IMR-90 (cell line): ENCODE measurements at regions not wholly inside any gene's neighbourhood (a gene's known extent, or its start where the extent isn't known, plus 50 kb on each side); places are given as distances from the start of the nearest gene placed in this dataset.

ENCODE experiments used
- ATAC-seq: fragments of 200-7000 bp; cut with Tn5 transposase; 2 replicates; pipeline ENCODE4 v1.9.1; 2020; ENCODE audit warnings: low read depth, mild to moderate bottlenecking, moderate library complexity
- BruUV-seq: library from RNA; stranded (reverse); fragments of 400-500 nt; replicated peaks from 2 replicates; lab custom pipeline; 2021; lab: Mats Ljungman, UMichigan
- CTCF ChIA-PET: fragments of 300-600 bp; formaldehyde crosslinking; extraction: SDS; loops from one replicate; lab custom pipeline; 2021; ENCODE audit warnings: antibody characterized with exemption; lab: Yijun Ruan, JAX
- POLR2A ChIA-PET: fragments of 300-600 bp; sonication (Branson Sonifier 250); formaldehyde crosslinking; loops from one replicate; lab custom pipeline; 2022; ENCODE audit warnings: antibody characterized with exemption; ENCODE audit not compliant: unreplicated experiment; lab: Charles Lee
- DNase-seq: peaks from one replicate; pipeline ENCODE4 v3.0.0; 2013
- H2AFZ ChIP-seq: replicated peaks from 2 replicates; pipeline ENCODE3; 2013; ENCODE audit warnings: low read length, mild to moderate bottlenecking; ENCODE audit not compliant: poor library complexity
- H2AK5ac ChIP-seq: 2 replicates; pipeline ENCODE4 v1.6.1; 2013; ENCODE audit warnings: low read depth, low read length, inconsistent platforms
- H2AK9ac ChIP-seq: replicated peaks from 2 replicates; pipeline ENCODE3; 2013; ENCODE audit warnings: mild to moderate bottlenecking, low read depth, low read length, moderate library complexity; ENCODE audit not compliant: poor library complexity
- H2BK120ac ChIP-seq: 2 replicates; pipeline ENCODE4 v1.6.1; 2013; ENCODE audit warnings: low read depth, low read length, inconsistent platforms
- H2BK15ac ChIP-seq: 3 replicates; pipeline ENCODE4 v1.6.1; 2013; ENCODE audit warnings: low read depth, low read length, inconsistent platforms
- H2BK20ac ChIP-seq: 2 replicates; pipeline ENCODE4 v1.6.1; 2013; ENCODE audit warnings: low read depth, mild to moderate bottlenecking, inconsistent platforms, low read length, moderate library complexity
- H2BK5ac ChIP-seq: 2 replicates; pipeline ENCODE4 v1.6.1; 2013; ENCODE audit warnings: mild to moderate bottlenecking, low read depth, low read length, inconsistent platforms; ENCODE audit not compliant: poor library complexity, severe bottlenecking
- H3K14ac ChIP-seq: replicated peaks from 2 replicates; pipeline ENCODE4 v1.6.1; 2013; ENCODE audit warnings: low read depth, low read length, inconsistent platforms
- H3K18ac ChIP-seq: 2 replicates; pipeline ENCODE4 v1.6.1; 2013; ENCODE audit warnings: low read depth, low read length, control low read depth
- H3K23ac ChIP-seq: 2 replicates; pipeline ENCODE4 v1.6.1; 2013; ENCODE audit warnings: low read depth, low read length, inconsistent platforms
- H3K27ac ChIP-seq: 2 replicates; pipeline ENCODE4 v1.5.1; 2013; ENCODE audit warnings: mild to moderate bottlenecking, control low read depth, low read length; ENCODE audit not compliant: insufficient read depth
- H3K27me3 ChIP-seq: 2 replicates; pipeline ENCODE4 v1.6.1; 2013; ENCODE audit warnings: low read length; ENCODE audit not compliant: control insufficient read depth, insufficient read depth
- H3K36me3 ChIP-seq: 2 replicates; pipeline ENCODE4 v1.6.1; 2013; ENCODE audit warnings: low read length, mixed read lengths; ENCODE audit not compliant: control insufficient read depth, insufficient read depth
- H3K4ac ChIP-seq: 2 replicates; pipeline ENCODE4 v1.6.1; 2013; ENCODE audit warnings: low read depth, low read length, inconsistent platforms
- H3K4me1 ChIP-seq: 2 replicates; pipeline ENCODE4 v1.6.1; 2013; ENCODE audit warnings: low read length, mixed read lengths; ENCODE audit not compliant: control insufficient read depth, insufficient read depth
- H3K4me2 ChIP-seq: 2 replicates; pipeline ENCODE4 v1.6.1; 2013; ENCODE audit warnings: low read depth, mild to moderate bottlenecking, control low read depth, low read length, moderate library complexity
- H3K4me3 ChIP-seq: 2 replicates; pipeline ENCODE4 v1.5.1; 2013; ENCODE audit warnings: low read depth, mild to moderate bottlenecking, control low read depth, low read length, moderate library complexity; ENCODE audit not compliant: insufficient read depth
- H3K56ac ChIP-seq: 2 replicates; pipeline ENCODE4 v1.6.1; 2013; ENCODE audit warnings: low read length, inconsistent platforms; ENCODE audit not compliant: insufficient read depth; ENCODE audit errors: extremely low read depth
- H3K79me1 ChIP-seq, 2 experiments: 2 replicates each; pipeline ENCODE4 v1.6.1; 2013; ENCODE audit warnings: low read length in 2 of 2, inconsistent platforms in 1 of 2, low read depth in 1 of 2
- H3K9ac ChIP-seq: 2 replicates; pipeline ENCODE4 v1.6.1; 2013; ENCODE audit warnings: low read depth, low read length, control low read depth
- H3K9me1 ChIP-seq: 2 replicates; pipeline ENCODE4 v1.6.1; 2013; ENCODE audit warnings: low read length, inconsistent platforms; ENCODE audit not compliant: insufficient read depth
- H3K9me3 ChIP-seq: 2 replicates; pipeline ENCODE4 v1.6.1; 2013; ENCODE audit warnings: low read length; ENCODE audit not compliant: control insufficient read depth, insufficient read depth
- H4K20me1 ChIP-seq: 2 replicates; pipeline ENCODE4 v1.6.1; 2013; ENCODE audit warnings: low read length, inconsistent platforms; ENCODE audit not compliant: insufficient read depth
- H4K5ac ChIP-seq: 2 replicates; pipeline ENCODE4 v1.6.1; 2013; ENCODE audit warnings: mild to moderate bottlenecking, low read depth, low read length, control low read depth
- H4K8ac ChIP-seq, 2 experiments: 2 replicates each; pipeline ENCODE4 v1.6.1; 2013; ENCODE audit warnings: low read depth in 2 of 2, low read length in 2 of 2, control low read depth in 1 of 2, inconsistent platforms in 1 of 2
- H4K91ac ChIP-seq: 2 replicates; pipeline ENCODE4 v1.6.1; 2013; ENCODE audit warnings: low read depth, low read length, inconsistent platforms; ENCODE audit not compliant: insufficient read depth
- BHLHE40 ChIP-seq: fragments of 150-350 bp; IDR thresholded peaks from 2 replicates; pipeline ENCODE4 v1.6.1; 2016; ENCODE audit warnings: mild to moderate bottlenecking, low read depth, low read length
- CEBPB ChIP-seq: IDR thresholded peaks from 2 replicates; pipeline ENCODE4 v1.6.1; 2012; ENCODE audit warnings: low read depth, low read length, improper control_type of control experiment
- CHD1 ChIP-seq: IDR thresholded peaks from 2 replicates; pipeline ENCODE4 v1.6.1; 2012; ENCODE audit warnings: low read depth, low read length, improper control_type of control experiment
- CTCF ChIP-seq: conservative IDR thresholded peaks from 2 replicates; pipeline ENCODE4 v1.5.1; 2012; ENCODE audit warnings: mild to moderate bottlenecking, low read depth, low read length, improper control_type of control experiment
- ELK1 ChIP-seq: fragments of 150-350 bp; IDR thresholded peaks from 2 replicates; pipeline ENCODE4 v1.6.1; 2016; ENCODE audit warnings: low read depth, mild to moderate bottlenecking, low read length, moderate library complexity, borderline replicate concordance
- FOS ChIP-seq: fragments of 150-350 bp; IDR thresholded peaks from 2 replicates; pipeline ENCODE4 v1.6.1; 2016; ENCODE audit warnings: low read depth, low read length
- MAFK ChIP-seq: IDR thresholded peaks from 2 replicates; pipeline ENCODE4 v1.6.1; 2012; ENCODE audit warnings: low read depth, low read length, improper control_type of control experiment
- MAZ ChIP-seq: IDR thresholded peaks from 2 replicates; pipeline ENCODE4 v1.6.1; 2012; ENCODE audit warnings: low read depth, mild to moderate bottlenecking, low read length, improper control_type of control experiment, moderate library complexity, borderline replicate concordance
- MXI1 ChIP-seq: IDR thresholded peaks from 2 replicates; pipeline ENCODE4 v1.6.1; 2012; ENCODE audit warnings: low read depth, mild to moderate bottlenecking, low read length, moderate library complexity, borderline replicate concordance
- NFE2L2 ChIP-seq: fragments of 150-350 bp; IDR thresholded peaks from 2 replicates; pipeline ENCODE4 v1.6.1; 2016; ENCODE audit warnings: low read depth, mild to moderate bottlenecking, low read length
- POLR2A ChIP-seq: IDR thresholded peaks from 2 replicates; pipeline ENCODE4 v1.6.1; 2012; ENCODE audit warnings: mild to moderate bottlenecking, low read depth, low read length
- RAD21 ChIP-seq: IDR thresholded peaks from 2 replicates; pipeline ENCODE4 v1.6.1; 2012; ENCODE audit warnings: low read length, improper control_type of control experiment
- RCOR1 ChIP-seq: IDR thresholded peaks from 2 replicates; pipeline ENCODE4 v1.6.1; 2012; ENCODE audit warnings: mild to moderate bottlenecking, low read length, improper control_type of control experiment; ENCODE audit not compliant: insufficient replicate concordance
- RFX5 ChIP-seq: IDR thresholded peaks from 2 replicates; pipeline ENCODE4 v1.8.0; 2012; ENCODE audit warnings: low read depth, mild to moderate bottlenecking, low read length, moderate library complexity
- SMC3 ChIP-seq: fragments of 150-350 bp; IDR thresholded peaks from 2 replicates; pipeline ENCODE4 v1.6.1; 2016; ENCODE audit warnings: low read depth, mild to moderate bottlenecking, antibody characterized with exemption, low read length, moderate library complexity
- WGBS, 2 experiments: methylation state at CpG; one replicate each; pipeline versions ENCODE4 v1.1.5 to v1.1.7; 2013; ENCODE audit warnings: missing lambda C conversion rate in 2 of 2; ENCODE audit not compliant: insufficient read length in 1 of 2; ENCODE audit errors: extremely low coverage in 2 of 2; 5-methylcytosine and 5-hydroxymethylcytosine counted together
- dilution Hi-C: fragments of 300-500 bp; cut with HindIII; formaldehyde crosslinking; loops from one replicate; pipeline ENCODE4 v1.14.3; 2018; ENCODE audit warnings: low sequenced_read_pairs; ENCODE audit not compliant: unreplicated experiment
- in situ Hi-C: fragments of 300-500 bp; cut with MboI; formaldehyde crosslinking; loops from 3 replicates; pipeline ENCODE4 v1.14.3; 2019; ENCODE audit warnings: low sequenced_read_pairs, inconsistent platforms, mixed read lengths
- intact Hi-C: fragments of 100-400 bp; cut with micrococcal nuclease; formaldehyde crosslinking; loops from 2 replicates; pipeline ENCODE4 v1.10.0; 2022
- TF ChIP-seq, protein P1 (sequence below): fragments of 150-350 bp; IDR thresholded peaks from 2 replicates; pipeline ENCODE4 v1.6.1; 2017; ENCODE audit warnings: mild to moderate bottlenecking, antibody characterized with exemption, low read length, low read depth

DNA sequence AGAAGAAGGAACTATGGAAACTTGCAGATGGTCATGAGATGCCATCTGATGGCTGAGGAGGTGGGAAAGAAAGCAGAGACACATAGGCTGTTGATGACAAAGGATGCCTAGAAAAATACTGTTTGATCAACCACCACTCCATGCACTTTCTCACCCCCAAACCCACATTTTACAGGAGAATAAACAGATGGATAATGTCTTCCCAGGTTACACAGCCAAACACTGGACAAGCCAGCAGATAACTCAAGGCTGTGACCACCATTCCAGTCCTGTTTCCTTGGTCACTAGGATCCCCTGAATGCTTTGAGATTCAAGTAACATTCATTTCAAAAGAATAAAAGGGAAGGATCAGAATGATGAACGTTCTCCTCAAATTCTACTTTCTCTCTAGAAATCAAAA lies 733.0 kb upstream of the SOX11 start:
- Histone ChIP-seq H3K9me1 (no peaks in the 10 kb centered on the region), H2BK15ac (no peak overlapping the region), H2BK20ac (no peak overlapping the region), H4K91ac (no peak overlapping the region), H3K4me1 (no peaks in the 10 kb centered on the region), H4K20me1 (no peaks in the 10 kb centered on the region), H2AFZ (no peak overlapping the region), H2BK120ac (no peak overlapping the region), H3K4me3 (no peak overlapping the region), H3K56ac (no peak overlapping the region), H4K8ac (no peak overlapping the region), H3K27ac (no peak overlapping the region), H2BK5ac (no peak overlapping the region), H3K23ac (no peak overlapping the region), H4K5ac (no peak overlapping the region), H3K79me1 (no peaks in the 10 kb centered on the region), H3K4ac (no peak overlapping the region), H3K36me3 (no peaks in the 10 kb centered on the region), H3K18ac (no peak overlapping the region), H2AK5ac (no peak overlapping the region), H2AK9ac (no peak overlapping the region), H3K4me2 (no peak overlapping the region), H3K9me3 (peaks cover 10% of the 10 kb centered on the region; the same call in 1 of the 2 replicates), H3K14ac (no peak overlapping the region), H3K27me3 (no peaks in the 10 kb centered on the region), H3K9ac (no peak overlapping the region)
- in situ Hi-C loops, result no loop called here
- intact Hi-C loops, result no loop called here
- TF ChIP-seq MAFK (no peak), SMC3 (no peak), POLR2A (no peak), MXI1 (no peak), ELK1 (no peak), CTCF (no peak), RCOR1 (no peak), FOS (no peak), RAD21 (no peak), RFX5 (no peak), CEBPB (no peak), CHD1 (no peak), MAZ (no peak), NFE2L2 (no peak), BHLHE40 (no peak)
- TF ChIP-seq, protein P1, sequence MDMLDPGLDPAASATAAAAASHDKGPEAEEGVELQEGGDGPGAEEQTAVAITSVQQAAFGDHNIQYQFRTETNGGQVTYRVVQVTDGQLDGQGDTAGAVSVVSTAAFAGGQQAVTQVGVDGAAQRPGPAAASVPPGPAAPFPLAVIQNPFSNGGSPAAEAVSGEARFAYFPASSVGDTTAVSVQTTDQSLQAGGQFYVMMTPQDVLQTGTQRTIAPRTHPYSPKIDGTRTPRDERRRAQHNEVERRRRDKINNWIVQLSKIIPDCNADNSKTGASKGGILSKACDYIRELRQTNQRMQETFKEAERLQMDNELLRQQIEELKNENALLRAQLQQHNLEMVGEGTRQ, result no peak
- no peak for ATAC-seq
- no TSS peak for BruUV-seq
- ChIA-PET POLR2A (no interaction called here), CTCF (no interaction called here)
- dilution Hi-C loops, result no loop called here
- WGBS, 2 experiments, result no CpG with 5 or more reads among the region's 1 CpG
- no peak for DNase-seq
